Thyroid gland (tissue), 4 donors: ENCODE measurements at regions not wholly inside any gene's neighbourhood (a gene's known extent, or its start where the extent isn't known, plus 50 kb on each side); places are given as distances from the start of the nearest gene placed in this dataset.
A peak's percentile ranks its signal among the peaks of the same experiment; 100 is the strongest.

Experiments
- DNase-seq, 2 donors: peaks; one replicate each; pipeline ENCODE4 v3.0.0-alpha.2; 2019
- H3K27ac ChIP-seq, 3 donors: fragments of 200-600 bp; sonication (generic); 1 replicate in 2 of 3; 2 replicates in 1 of 3; pipeline ENCODE4 v1.5.1; 2016 to 2019; ENCODE audit warnings: mild to moderate bottlenecking in 1 of 3, moderate library complexity in 1 of 3
- H3K27me3 ChIP-seq: fragments of 200-600 bp; sonication (generic); one replicate; pipeline ENCODE4 v1.5.1; 2019
- H3K36me3 ChIP-seq, 2 donors: fragments of 200-600 bp; sonication (generic); one replicate each; pipeline ENCODE4 v1.5.1; 2016 to 2019
- H3K4me1 ChIP-seq, 2 donors: fragments of 200-600 bp; sonication (generic); one replicate each; pipeline ENCODE4 v1.5.1; 2017 to 2019
- H3K4me3 ChIP-seq, 3 donors: fragments of 200-600 bp; sonication (generic); replicated peaks in 1 of 3; 1 replicate in 2 of 3; 2 replicates in 1 of 3; pipeline ENCODE4 v1.5.1; 2016; ENCODE audit warnings: mild to moderate bottlenecking in 1 of 3
- H3K9me3 ChIP-seq: fragments of 200-600 bp; sonication (generic); one replicate; pipeline ENCODE4 v1.5.1; 2017
- CTCF ChIP-seq, 6 experiments: fragments of 200-600 bp in 3 of 6; fragments of 450-650 bp in 3 of 6; sonication (generic) in 3 of 6; IDR thresholded peaks; one replicate each; pipeline ENCODE4 v1.5.1; 2016 to 2019; ENCODE audit warnings: antibody characterized with exemption in 6 of 6, mild to moderate bottlenecking in 2 of 6, inconsistent platforms in 1 of 6, moderate library complexity in 1 of 6
- POLR2A ChIP-seq, 2 donors: fragments of 450-650 bp; IDR thresholded peaks; one replicate each; pipeline ENCODE4 v1.6.1; 2017; ENCODE audit warnings: antibody characterized with exemption in 2 of 2, mild to moderate bottlenecking in 2 of 2, moderate library complexity in 1 of 2
- WGBS, 2 donors: methylation state at CpG; one replicate each; pipeline ENCODE4 v1.1.5; 2017; 5-methylcytosine and 5-hydroxymethylcytosine counted together
- intact Hi-C: fragments of 100-400 bp; cut with DNase I; formaldehyde crosslinking; loops from one replicate; pipeline ENCODE4 v1.15.1; 2023

DNA sequence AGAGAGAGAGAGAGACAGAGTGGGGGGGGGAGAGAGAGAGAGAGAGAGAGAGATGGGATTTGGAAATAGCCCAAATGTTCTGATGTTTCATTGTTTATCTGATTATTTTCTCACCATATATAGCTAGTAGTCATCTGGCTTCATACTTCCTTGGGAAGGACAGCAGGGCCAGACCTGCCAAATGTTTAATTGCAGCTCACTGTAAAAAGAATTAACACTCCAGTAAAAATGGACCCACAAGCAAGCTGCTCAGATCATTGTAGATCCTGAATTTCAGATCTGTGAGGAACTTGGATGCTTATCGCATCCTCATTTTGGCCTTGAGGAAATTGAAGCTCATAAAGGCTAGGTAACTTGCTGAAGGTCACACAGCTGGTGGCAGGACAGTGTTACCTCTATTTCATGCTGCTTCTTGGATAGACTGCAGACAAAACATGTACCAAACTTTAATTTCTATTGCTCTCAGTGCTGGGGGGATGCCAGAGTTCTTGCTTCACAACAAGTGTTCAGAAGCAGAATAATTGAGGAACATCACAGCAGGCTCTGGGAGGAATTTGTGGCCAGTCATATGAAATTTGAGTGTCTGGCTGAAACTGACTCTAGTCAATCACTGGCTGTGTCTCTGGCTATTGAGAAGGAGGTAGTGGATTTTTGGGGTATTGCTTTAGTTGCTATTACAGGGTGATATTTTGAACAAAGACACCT lies 223.5 kb downstream of the PIK3C3 start:
- Histone ChIP-seq H3K4me1 (no peaks in the 10 kb centered on the region), H3K36me3 (no peaks in the 10 kb centered on the region), H3K4me3 (no peak overlapping the region), H3K27ac (no peak overlapping the region), H3K9me3 (no peaks in the 10 kb centered on the region), H3K27me3 (no peaks in the 10 kb centered on the region)
- peak in 1 of 2 donors; percentile 17 for DNase-seq
- 100% methylated on average over 1 of the region's 1 CpG for WGBS, 2 donors
- TF ChIP-seq POLR2A (IDR thresholded peaks at IDR 0.05) (no peak), CTCF (IDR thresholded peaks at IDR 0.05) (no peak)
- intact Hi-C loops = no loop called here

DNA sequence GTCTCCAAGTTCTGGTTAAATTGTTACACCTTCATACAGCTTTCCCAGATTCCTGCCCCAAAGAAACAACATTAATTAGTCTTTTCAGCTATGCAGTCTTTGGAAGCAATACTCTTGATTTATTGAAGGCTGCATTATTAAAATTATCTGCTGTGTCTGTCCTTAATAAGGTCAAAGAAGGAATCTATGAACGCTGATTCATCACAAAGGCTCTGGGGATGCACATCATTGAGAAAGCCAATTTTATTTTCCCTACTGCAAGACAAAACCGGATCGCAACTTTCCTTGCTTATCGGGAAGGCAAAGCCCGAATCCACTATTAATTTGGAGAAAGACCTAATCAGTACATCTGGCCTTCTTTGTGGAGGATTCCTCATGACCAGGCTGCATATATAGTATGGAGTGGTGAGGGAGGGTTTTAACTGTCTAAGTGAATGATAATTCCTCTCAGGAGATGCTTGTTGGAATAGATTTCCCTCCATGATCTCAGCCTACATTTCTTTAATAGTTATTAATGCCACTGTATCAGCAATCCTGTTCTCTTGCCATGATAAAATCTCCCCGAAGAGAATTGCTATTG lies 224.6 kb downstream of the PIK3C3 start:
- H3K9me3 ChIP-seq = no peaks in the 10 kb centered on the region

DNA sequence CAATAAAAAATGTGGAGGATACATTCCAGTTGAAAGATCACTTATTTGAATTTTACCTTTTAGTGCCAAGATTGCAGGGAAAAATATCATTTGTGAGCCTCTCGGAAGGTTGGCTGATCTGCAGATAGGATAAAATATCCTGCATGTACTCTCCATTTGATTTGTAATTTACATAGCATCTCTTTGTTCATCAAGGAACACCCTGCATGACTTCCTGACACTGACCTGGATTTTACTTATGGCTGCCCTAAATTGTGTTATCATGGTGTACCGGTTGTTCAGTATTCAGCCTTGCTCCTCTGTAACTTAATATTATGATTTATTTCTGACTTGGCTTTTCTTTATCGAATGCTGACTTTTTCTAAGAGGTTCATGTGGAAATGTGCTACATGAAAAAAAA lies 226.4 kb downstream of the PIK3C3 start:
- 93 to 94% methylated on average over 3 of the region's 3 CpGs for WGBS, 2 donors
- Histone ChIP-seq H3K4me3 (no peak overlapping the region), H3K4me1 (no peaks in the 10 kb centered on the region), H3K27me3 (no peaks in the 10 kb centered on the region), H3K36me3 (no peaks in the 10 kb centered on the region), H3K9me3 (no peaks in the 10 kb centered on the region), H3K27ac (no peak overlapping the region)
- TF ChIP-seq CTCF (IDR thresholded peaks at IDR 0.05) (no peak), POLR2A (IDR thresholded peaks at IDR 0.05) (no peak)
- intact Hi-C loops = no loop called here
- DNase-seq = no peak

More for the DNA sequence above, 224.6 kb downstream of the PIK3C3 start:
- Histone ChIP-seq H3K27me3 (no peaks in the 10 kb centered on the region), H3K4me3 (no peak overlapping the region), H3K36me3 (no peaks in the 10 kb centered on the region), H3K27ac (no peak overlapping the region), H3K4me1 (no peaks in the 10 kb centered on the region)
- TF ChIP-seq CTCF (IDR thresholded peaks at IDR 0.05) (no peak), POLR2A (IDR thresholded peaks at IDR 0.05) (no peak)
- no peak for DNase-seq
- 93 to 95% methylated on average over 6 of the region's 6 CpGs for WGBS, 2 donors
- intact Hi-C loops = no loop called here

- WGBS, 2 donors = 78 to 79% methylated on average over 7 of the region's 7 CpGs
- intact Hi-C loops = no loop called here
- no peaks in the 10 kb centered on the region for H3K4me1 ChIP-seq
- DNase-seq = no peak
- TF ChIP-seq CTCF (IDR thresholded peaks at IDR 0.05) (no peak), POLR2A (IDR thresholded peaks at IDR 0.05) (no peak)
- no peaks in the 10 kb centered on the region for H3K36me3 ChIP-seq
- no peaks in the 10 kb centered on the region for H3K27me3 ChIP-seq
- H3K27ac ChIP-seq = no peak overlapping the region
- H3K4me3 ChIP-seq = no peak overlapping the region
- no peaks in the 10 kb centered on the region for H3K9me3 ChIP-seq
These were observed 228.0 kb downstream of the PIK3C3 start for GRCh38 chr18:42182728-42183700.
